Mammary epithelial cell (primary cell): ENCODE measurements at regions not wholly inside any gene's neighbourhood (a gene's known extent, or its start where the extent isn't known, plus 50 kb on each side); places are given as distances from the start of the nearest gene placed in this dataset.

Experiments used
- EZH2 ChIP-seq: IDR thresholded peaks from 2 replicates; pipeline ENCODE4 v1.6.1; 2012; ENCODE audit warnings: low read length, inconsistent platforms, borderline replicate concordance
- TF ChIP-seq, protein P1 (sequence below), 2 donors: IDR thresholded peaks in 1 of 2; conservative IDR thresholded peaks in 1 of 2; 2 replicates each; pipeline ENCODE4 v1.5.1; 2011 to 2012; ENCODE audit warnings: inconsistent platforms in 2 of 2, low read length in 2 of 2, mild to moderate bottlenecking in 2 of 2, control low read depth in 1 of 2, low read depth in 1 of 2; ENCODE audit not compliant: insufficient read depth in 1 of 2; ENCODE audit errors: extremely low read depth in 1 of 2

DNA sequence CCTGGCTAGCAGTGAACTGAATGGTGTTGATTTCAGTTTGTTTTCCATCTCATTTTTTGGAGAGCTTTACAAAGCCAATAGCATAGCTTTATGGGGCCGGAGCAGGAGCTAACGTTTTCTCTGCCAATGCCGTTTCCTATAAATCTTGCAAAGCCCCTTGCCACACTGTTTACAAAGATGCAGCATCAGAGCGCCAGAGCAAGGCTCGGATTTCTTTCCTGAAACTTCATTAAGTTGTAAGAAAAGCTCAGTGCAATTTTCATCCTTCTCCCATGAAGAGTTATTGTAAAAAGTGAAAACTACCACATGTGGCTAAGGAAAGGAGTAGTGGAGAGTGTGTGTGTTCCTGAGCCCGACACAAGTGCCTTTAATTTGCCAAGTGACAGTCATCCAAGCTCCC, 178.2 kb upstream of the GDNF start:
- TF ChIP-seq, protein P1, sequence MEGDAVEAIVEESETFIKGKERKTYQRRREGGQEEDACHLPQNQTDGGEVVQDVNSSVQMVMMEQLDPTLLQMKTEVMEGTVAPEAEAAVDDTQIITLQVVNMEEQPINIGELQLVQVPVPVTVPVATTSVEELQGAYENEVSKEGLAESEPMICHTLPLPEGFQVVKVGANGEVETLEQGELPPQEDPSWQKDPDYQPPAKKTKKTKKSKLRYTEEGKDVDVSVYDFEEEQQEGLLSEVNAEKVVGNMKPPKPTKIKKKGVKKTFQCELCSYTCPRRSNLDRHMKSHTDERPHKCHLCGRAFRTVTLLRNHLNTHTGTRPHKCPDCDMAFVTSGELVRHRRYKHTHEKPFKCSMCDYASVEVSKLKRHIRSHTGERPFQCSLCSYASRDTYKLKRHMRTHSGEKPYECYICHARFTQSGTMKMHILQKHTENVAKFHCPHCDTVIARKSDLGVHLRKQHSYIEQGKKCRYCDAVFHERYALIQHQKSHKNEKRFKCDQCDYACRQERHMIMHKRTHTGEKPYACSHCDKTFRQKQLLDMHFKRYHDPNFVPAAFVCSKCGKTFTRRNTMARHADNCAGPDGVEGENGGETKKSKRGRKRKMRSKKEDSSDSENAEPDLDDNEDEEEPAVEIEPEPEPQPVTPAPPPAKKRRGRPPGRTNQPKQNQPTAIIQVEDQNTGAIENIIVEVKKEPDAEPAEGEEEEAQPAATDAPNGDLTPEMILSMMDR (conservative IDR thresholded peaks at IDR 0.05 in 1 of 2, IDR thresholded peaks at IDR 0.05 in 1 of 2; ENCODE audit: extremely low read depth in 1 of 2, insufficient read depth in 1 of 2, low read depth in 1 of 2, low read length in 2 of 2), result no peak
- TF ChIP-seq EZH2, result no peak
